ENCODE measurements at regions not wholly inside any gene's neighbourhood (a gene's known extent, or its start where the extent isn't known, plus 50 kb on each side); places are given as distances from the start of the nearest gene placed in this dataset.

GRCh38 chr21:43313221-43313938, 113.6 kb downstream of the SIK1 start:
- no peak overlapping the region for H3K4me2 ChIP-seq (replicated peaks; ENCODE audit: low read depth, low read length, poor library complexity, severe bottlenecking)
- intact Hi-C loops (cut with micrococcal nuclease): no loop called here
- ChIA-PET POLR2A (no interaction called here), CTCF (no interaction called here)
- no peaks in the 10 kb centered on the region for H4K20me1 ChIP-seq (ENCODE audit: control insufficient read depth, insufficient read depth, low read length, poor library complexity, severe bottlenecking)
- H3K27ac ChIP-seq (ENCODE audit: low read length in 2 of 2): no peak overlapping the region
- no peak for TF ChIP-seq CTCF (IDR thresholded peaks at IDR 0.05)
- TF ChIP-seq EZH2 (IDR thresholded peaks at IDR 0.05; ENCODE audit: borderline replicate concordance, insufficient read depth, low read depth, low read length, poor library complexity, severe bottlenecking): no peak
- peaks cover 0 to 13% (median 7%) of the 10 kb centered on the region in 3 donors for H3K9me3 ChIP-seq (ENCODE audit: control extremely low read depth in 1 of 3, control insufficient read depth in 2 of 3, insufficient read depth in 1 of 3, low read length in 2 of 3)
- ATAC-seq (ENCODE audit: low read depth) (no peak), DNase-seq (no peak)
- H3K9me3 Mint-ChIP-seq (ENCODE audit: insufficient read depth): peaks cover under 1% of the 10 kb centered on the region
- H3K4me3 Mint-ChIP-seq: no peak overlapping the region
- 89% methylated on average over 17 of the region's 20 CpGs for WGBS (ENCODE audit: insufficient coverage)
- no peak overlapping the region for H3K4me3 ChIP-seq (ENCODE audit: control extremely low read depth in 1 of 5, extremely low read depth in 1 of 5, insufficient read depth in 1 of 5, low read depth in 2 of 5, low read length in 4 of 5)
- H3K9ac ChIP-seq (ENCODE audit: low read length): no peak overlapping the region
- H3K4me1 ChIP-seq (ENCODE audit: control insufficient read depth in 2 of 2, insufficient read depth in 2 of 2, low read length in 2 of 2): peaks cover 9 to 45% of the 10 kb centered on the region in 2 donors
- peaks cover 0 to 13% (median 0%) of the 10 kb centered on the region in 4 experiments for H3K27me3 ChIP-seq (replicated peaks in 1 of 4; ENCODE audit: control extremely low read depth in 1 of 4, control insufficient read depth in 3 of 4, insufficient read depth in 4 of 4, low read length in 3 of 4)
- H3K27ac Mint-ChIP-seq: no peak overlapping the region
- H2AFZ ChIP-seq (ENCODE audit: insufficient read depth, low read depth, low read length, poor library complexity, severe bottlenecking): no peak overlapping the region
- H3K79me2 ChIP-seq (ENCODE audit: control insufficient read depth, insufficient read depth, low read length): no peaks in the 10 kb centered on the region
- H3K4me1 Mint-ChIP-seq: peaks cover 44% of the 10 kb centered on the region
- no peaks in the 10 kb centered on the region for H3K36me3 ChIP-seq (replicated peaks in 1 of 2; ENCODE audit: control extremely low read depth in 1 of 2, control insufficient read depth in 1 of 2, extremely low read depth in 1 of 2, insufficient read depth in 2 of 2, low read length in 1 of 2)
- H3K27me3 Mint-ChIP-seq: peaks cover 7% of the 10 kb centered on the region

- H3K27me3 Mint-ChIP-seq: peaks cover 7% of the 10 kb centered on the region
- Histone ChIP-seq H3K27me3 (replicated peaks in 1 of 4; ENCODE audit: control extremely low read depth in 1 of 4, control insufficient read depth in 3 of 4, insufficient read depth in 4 of 4, low read length in 3 of 4) (peaks cover 0 to 13% (median 0%) of the 10 kb centered on the region in 4 experiments), H4K20me1 (ENCODE audit: control insufficient read depth, insufficient read depth, low read length, poor library complexity, severe bottlenecking) (no peaks in the 10 kb centered on the region), H3K36me3 (replicated peaks in 1 of 2; ENCODE audit: control extremely low read depth in 1 of 2, control insufficient read depth in 1 of 2, extremely low read depth in 1 of 2, insufficient read depth in 2 of 2, low read length in 1 of 2) (no peaks in the 10 kb centered on the region), H3K79me2 (ENCODE audit: control insufficient read depth, insufficient read depth, low read length) (no peaks in the 10 kb centered on the region), H3K27ac (ENCODE audit: low read length in 2 of 2) (no peak overlapping the region), H3K4me2 (replicated peaks; ENCODE audit: low read depth, low read length, poor library complexity, severe bottlenecking) (peak overlapping the region; percentile 36), H2AFZ (ENCODE audit: insufficient read depth, low read depth, low read length, poor library complexity, severe bottlenecking) (no peak overlapping the region), H3K4me3 (ENCODE audit: control extremely low read depth in 1 of 5, extremely low read depth in 1 of 5, insufficient read depth in 1 of 5, low read depth in 2 of 5, low read length in 4 of 5) (no peak overlapping the region), H3K9ac (ENCODE audit: low read length) (no peak overlapping the region), H3K9me3 (ENCODE audit: control extremely low read depth in 1 of 3, control insufficient read depth in 2 of 3, insufficient read depth in 1 of 3, low read length in 2 of 3) (peaks cover 0 to 7% (median under 1%) of the 10 kb centered on the region in 3 donors), H3K4me1 (ENCODE audit: control insufficient read depth in 2 of 2, insufficient read depth in 2 of 2, low read length in 2 of 2) (peaks cover 9 to 45% of the 10 kb centered on the region in 2 donors)
- no peak for TF ChIP-seq EZH2 (IDR thresholded peaks at IDR 0.05; ENCODE audit: borderline replicate concordance, insufficient read depth, low read depth, low read length, poor library complexity, severe bottlenecking)
- TF ChIP-seq CTCF (IDR thresholded peaks at IDR 0.05): no peak
- H3K27ac Mint-ChIP-seq: no peak overlapping the region
- 46% methylated on average over 4 of the region's 6 CpGs for WGBS (ENCODE audit: insufficient coverage)
- CTCF ChIA-PET: interaction anchor here (1.5 kb wide), 1 partner anchor 18 kb away, joined by 5 read pairs; no protein-coding TSS in a partner anchor
- DNase-seq: no peak
- H3K4me1 Mint-ChIP-seq: peaks cover 46% of the 10 kb centered on the region
- intact Hi-C loops (cut with micrococcal nuclease): no loop called here
- peak overlapping the region; percentile 32 for H3K4me3 Mint-ChIP-seq
- H3K9me3 Mint-ChIP-seq (ENCODE audit: insufficient read depth): no peaks in the 10 kb centered on the region
- POLR2A ChIA-PET: no interaction called here
- no peak for ATAC-seq (ENCODE audit: low read depth)
These were observed 114.2 kb downstream of the SIK1 start for GRCh38 chr21:43312751-43313169.

Data from B cell (primary cell).